ENCODE measurements at regions not wholly inside any gene's neighbourhood (a gene's known extent, or its start where the extent isn't known, plus 50 kb on each side); places are given as distances from the start of the nearest gene placed in this dataset.
"Not testable (repeated sequence)": the region's sequence is repeated elsewhere in the genome, so short reads cannot be mapped to it uniquely, and the experiment has no call there.

DNA sequence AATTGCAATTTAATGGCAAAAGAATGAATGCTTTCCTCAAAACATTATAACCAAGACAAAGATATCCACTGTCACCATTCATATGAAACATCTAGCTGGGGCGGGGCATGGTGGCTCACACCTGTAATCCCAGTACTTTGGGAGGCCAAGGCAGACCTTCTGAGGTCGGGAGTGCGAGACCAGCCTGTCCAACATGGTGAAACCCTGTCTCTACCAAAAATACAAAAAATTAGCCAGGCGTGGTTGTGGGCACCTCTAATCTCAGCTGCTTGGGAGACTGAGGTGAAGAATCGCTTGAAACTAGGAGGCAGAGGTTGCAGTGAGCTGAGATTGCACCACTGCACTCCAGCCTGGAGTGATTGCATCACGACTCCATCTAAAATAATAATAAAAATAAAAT is 740.6 kb upstream of the MIR17HG start:
- not testable (repeated sequence) for DNase-seq (ENCODE audit: low spot score)

DNA sequence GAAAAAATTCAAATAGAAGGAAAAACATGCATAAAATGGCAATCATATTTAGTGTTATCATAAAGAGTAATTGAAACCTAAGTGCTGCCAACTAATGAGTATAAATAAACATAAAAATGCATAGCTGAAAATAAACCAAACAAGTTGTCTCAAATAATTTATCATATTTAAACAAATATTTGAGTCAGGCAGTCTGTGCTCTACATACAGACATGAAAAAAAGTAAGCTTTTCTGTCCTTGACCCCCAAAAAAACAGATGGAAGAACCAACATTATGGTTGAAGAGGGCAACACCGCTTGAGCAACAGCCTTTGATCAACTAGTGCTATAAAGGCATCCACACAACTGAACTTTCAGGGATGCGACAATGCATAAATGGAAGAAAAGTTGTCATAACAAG is 735.1 kb upstream of the MIR17HG start:
- DNase-seq (ENCODE audit: low spot score): no peak

DNA sequence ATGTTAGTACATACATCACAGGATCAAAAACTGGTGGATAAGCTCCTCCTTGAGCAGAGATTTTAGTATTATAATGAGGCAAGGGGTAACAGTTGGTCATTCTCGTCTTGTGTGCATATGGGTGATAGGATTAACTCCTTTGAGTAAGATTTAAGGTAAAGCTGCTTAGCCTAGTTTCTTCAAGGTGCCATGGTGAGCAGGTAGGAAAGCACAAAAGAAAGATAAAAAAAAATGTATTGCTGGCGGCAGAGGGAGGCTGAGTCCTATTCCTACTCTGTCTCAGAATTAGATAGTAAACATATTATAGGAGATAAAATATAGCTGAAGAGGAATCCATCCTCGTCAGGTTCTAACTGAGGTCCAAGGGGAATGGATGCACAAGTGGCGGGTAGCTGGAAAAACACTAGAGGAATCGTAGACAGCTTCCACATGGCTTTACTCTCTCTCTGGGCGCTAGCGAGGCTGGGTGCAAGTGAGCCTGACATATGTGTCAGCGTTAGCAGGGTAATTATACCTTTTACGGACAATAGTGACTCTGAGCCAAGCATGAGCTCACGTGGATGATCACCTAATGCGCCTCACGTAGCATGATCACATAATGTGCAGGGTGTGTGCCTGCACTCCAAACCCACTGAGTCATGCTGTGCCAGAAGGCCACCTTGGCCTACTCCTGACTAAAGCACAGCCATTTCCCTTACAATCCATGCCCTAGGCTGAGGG is 734.3 kb upstream of the MIR17HG start:
- DNase-seq (ENCODE audit: low spot score): no peak

DNA sequence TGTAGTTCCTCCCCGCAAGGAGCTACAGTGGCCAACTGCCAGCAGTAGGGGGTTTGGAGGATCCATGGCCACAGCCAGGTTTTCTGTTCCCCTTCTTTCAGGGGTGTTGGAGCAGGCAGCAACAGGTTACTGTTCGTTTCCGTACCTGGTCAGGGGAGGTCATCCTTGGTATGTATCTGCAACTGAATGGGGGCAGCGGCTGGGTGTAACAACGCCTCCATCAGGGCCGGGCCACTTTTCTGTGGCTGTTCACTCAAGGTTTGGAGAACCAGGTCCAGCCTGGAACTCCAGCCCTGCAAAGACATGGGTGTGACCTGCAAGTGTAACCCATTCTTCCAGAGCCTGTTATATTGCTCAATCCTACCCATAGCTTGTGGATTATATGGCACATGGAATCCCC is 732.3 kb upstream of the MIR17HG start:
- no peak for DNase-seq (ENCODE audit: low spot score)

DNA sequence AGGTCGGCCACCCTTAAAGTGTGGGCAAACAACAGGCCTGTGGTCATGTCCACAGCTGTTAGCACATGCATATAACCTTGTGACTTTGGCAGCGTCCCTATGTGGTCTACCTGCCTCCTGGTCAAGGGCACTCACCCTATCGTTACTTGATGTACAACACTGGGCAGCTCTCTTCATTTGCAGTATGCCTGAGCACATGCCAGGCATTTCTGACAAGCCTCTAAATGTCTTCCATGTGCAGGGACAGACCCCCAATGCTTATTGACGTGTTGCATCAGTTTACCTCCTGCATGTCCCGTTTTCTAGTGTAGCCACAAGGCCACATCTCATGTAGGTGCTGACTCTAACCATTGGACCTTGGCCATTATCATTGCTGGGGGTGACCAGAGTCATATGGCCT is 731.7 kb upstream of the MIR17HG start:
- no peak for DNase-seq (ENCODE audit: low spot score)

DNA sequence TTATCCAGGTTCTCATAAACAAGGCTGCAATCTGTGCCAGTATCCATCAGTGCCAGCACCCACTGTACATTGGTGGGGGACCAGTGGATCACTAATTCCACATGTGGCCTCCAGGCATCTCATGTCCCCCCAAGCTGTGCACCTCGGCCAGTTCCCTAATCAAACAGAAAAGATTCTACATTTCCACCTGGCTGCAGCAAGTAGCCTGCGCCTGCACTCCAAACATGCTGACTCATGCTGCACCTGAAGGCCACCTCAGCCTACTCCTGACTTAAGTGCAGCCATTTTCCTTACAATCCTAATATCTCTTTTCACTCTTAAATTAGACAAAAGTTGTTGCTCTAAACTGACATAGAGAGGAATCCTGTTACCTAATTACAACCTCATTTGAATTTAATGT is 729.4 kb upstream of the MIR17HG start:
- DNase-seq (ENCODE audit: low spot score): no peak

DNA sequence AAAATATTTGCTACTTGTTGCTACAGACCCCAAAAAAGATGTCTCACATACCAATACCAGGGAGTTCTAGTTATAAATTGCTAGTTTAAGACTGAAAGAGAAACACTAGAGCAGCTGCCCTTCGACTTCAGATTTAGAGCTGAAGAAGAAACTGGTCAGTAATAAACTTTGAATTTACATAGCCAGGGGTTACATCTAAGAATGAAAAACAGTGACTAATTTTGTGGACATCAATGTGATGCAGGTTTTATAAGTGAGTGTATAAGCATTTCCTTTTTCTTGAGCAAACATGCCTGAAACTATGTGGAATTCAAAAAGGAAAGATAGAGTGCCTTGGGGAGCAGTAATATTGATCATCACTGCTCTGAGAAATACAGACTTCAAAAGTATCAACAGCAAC is 724.9 kb upstream of the MIR17HG start:
- no peak for DNase-seq (ENCODE audit: low spot score)

DNA sequence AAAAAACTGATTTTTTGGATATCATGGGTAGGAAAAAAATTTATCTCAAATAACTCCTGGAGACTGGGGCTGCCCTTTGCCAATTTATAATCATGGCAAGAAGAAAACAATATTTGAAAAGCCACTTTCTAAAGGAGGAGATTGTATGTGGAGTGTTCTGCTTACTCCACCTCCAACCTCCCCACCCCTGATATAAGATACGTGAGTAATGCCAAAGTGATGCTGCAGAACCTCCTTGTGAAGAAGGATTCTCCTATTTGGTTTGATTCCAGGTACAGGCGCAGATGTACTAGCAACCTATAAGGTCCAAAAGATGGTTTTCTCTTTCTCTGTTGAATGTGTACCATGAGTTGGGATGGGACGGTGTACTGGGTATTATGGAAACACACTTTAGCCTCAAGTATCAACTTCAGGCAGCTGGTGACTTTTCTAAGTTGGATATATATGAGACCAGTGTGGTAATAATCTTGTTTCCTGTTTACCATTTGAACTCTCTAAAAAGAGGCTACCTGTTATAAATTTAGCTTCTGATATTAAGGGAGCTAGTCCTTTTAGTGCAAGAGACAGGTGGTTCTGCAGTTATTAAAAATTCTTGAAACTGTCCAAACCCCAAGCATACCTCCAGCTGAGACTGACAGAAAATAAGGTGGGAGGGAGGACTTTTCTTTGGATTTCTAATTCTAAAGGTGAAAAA is 724.0 kb upstream of the MIR17HG start:
- no peak for DNase-seq (ENCODE audit: low spot score)

DNA sequence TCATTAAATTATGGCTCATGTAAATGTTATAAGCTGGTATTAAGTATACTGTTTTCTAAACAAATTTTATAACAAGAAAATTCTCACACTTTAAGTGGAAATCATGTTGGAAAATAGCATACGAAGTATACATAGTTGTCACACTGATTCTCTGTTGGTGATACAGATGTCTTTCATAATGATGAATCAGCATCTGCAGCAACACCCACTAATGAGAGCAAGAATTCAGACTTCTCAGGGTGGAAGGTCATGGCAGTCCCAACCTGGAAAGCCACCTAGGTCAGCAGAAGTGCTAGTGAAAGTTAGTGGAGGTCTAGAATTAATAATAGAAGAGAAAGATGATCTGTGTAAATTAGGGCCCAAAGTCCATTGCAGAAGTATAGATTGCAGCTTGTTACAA is 719.7 kb upstream of the MIR17HG start:
- no peak for DNase-seq (ENCODE audit: low spot score)

DNA sequence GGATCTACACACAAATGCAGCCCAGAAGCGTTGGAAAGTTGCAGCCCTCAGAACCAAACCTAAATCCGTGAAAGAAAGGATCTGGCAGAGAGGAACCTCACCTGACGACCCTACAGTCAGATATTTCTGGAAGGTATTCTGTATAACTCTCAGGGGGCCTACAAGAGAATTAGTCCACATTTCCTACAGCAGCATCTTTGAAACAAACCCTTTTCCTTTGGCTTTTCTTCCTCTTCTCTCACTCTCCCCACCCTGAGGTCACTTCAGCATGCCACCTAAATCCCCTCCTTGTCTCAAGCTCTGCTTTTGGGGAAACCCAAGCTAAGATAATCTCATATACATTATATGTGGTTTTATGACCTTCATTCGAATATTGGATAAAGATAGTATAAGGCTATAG is 719.0 kb upstream of the MIR17HG start:
- DNase-seq (ENCODE audit: low spot score): no peak

DNA sequence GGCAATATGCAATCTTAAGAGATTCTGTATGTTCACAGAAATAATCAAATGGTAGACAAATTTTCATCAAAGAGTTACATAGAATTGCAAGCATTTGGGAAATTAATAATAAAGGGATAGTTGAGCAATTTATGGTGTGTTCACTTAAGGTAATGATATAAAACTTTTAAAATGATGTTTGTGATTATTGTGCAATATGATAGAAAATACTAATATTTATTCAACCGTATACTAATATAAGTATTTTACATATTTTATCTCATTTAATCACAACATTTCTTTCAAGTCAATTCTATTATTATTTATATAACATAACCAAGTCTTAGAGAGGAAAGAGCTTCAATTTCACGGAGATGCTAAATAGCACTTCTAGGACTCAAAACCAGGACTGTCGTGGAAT is 716.8 kb upstream of the MIR17HG start:
- DNase-seq (ENCODE audit: low spot score): no peak

DNA sequence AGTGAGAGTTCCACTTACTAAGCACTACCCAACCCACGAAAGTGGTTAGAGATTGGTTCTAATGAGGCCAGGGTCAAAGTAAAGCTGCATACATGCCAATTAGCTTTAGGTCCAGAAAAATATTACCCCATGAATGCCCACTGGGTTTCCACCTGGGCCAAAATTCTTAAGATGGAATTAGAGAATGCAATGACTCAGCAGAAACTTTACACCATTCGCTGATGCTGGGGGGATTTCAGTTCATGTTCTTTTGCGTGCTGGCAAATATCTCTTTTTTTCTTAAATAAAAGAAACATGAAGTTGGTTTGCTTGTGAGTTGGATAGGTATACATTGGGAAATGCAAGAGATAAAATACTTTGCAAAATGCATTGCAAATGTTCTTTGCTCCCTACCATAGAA is 715.3 kb upstream of the MIR17HG start:
- no peak for DNase-seq (ENCODE audit: low spot score)

DNA sequence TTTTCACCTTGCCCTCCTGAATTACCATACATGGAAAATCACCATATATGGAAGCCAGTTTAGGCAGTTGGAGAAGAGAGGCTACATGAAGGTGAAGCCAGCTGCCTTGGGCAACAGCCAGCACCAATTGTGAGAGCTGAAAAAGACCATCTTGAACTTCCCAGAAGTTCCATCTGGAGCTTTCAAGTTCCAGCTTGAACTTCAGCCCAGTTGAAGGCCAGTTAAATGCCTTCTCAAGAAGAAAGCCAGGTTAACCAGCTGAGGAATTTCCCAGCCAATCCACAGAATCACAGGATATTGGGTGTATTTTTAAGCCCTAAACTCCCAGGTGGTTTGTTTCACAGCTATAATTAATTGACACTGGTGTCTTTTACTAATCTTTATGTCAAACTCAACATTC is 713.6 kb upstream of the MIR17HG start:
- DNase-seq (ENCODE audit: low spot score): no peak

DNA sequence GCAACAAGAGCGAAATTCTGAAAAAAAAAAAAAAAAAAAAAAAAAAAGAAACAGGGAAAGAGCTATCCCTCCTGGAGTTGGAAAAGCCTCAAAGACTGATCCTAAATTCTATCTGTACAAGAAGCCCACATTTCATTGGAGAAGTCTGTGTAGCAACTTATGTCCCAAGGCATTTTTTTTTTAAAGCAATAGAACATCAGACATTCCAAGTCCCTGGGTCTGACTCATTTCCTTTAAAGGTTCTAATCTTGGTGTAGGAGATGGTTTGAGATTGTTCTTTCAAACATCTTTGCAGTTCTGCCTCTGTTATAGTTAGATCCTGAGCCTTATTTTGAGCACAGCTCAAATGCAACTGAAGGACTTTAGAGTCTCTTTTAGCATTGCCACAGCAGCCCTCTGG is 706.5 kb upstream of the MIR17HG start:
- DNase-seq (ENCODE audit: low spot score): no peak

DNA sequence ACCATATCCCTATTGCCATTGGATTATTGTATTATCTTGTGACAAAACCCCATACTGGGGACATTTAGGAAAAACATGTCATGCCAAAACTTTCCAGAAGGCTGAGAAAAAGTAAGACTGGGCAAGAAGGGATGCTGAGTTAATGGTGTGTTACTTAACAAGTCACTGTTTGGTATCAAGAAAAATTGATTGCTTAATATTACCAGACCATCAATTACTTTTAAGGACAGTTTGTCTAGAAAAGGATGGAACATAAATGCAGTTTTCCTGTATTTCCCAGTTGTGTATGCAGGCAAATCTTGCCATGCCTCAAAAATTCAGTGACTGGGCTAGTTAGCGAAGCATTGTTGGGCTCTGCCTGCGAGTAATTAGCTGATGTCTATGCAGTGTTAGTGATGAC is 705.6 kb upstream of the MIR17HG start:
- no peak for DNase-seq (ENCODE audit: low spot score)

DNA sequence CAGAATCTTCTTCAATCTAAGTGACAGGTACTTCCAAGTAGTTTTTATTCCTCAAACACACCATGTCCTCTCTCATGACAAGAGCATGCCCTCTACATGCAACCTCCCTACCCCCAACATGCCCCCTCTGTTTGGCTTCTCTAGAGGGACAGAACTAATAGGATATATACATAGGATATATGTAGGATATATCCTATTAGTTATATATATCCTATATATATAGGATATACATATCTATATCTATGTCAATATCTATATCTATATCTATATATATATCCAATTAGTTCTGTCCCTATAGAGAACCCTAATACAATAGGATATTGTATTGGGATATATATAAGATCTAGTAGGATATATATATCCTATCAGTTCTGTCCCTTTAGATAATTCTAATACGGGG is 701.9 kb upstream of the MIR17HG start:
- no peak for DNase-seq (ENCODE audit: low spot score)

DNA sequence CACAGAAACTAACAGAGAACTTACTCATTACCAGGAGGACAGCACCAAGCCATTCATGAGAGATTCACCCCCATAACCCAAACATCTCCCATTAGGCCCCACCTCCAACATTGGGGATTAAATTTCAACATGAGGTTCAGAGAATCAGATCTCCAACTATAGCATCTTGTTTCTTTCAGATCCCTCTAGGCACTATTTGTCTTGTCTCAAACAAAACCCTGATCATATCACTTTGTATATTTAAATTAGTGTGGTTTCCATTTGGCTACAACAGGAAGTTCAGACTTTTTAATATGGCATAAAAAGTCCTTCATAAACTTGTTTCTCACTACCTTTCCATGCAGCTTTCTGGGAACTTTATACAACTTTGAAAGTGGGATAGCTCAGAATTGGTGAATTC is 699.0 kb upstream of the MIR17HG start:
- no peak for DNase-seq (ENCODE audit: low spot score)

DNA sequence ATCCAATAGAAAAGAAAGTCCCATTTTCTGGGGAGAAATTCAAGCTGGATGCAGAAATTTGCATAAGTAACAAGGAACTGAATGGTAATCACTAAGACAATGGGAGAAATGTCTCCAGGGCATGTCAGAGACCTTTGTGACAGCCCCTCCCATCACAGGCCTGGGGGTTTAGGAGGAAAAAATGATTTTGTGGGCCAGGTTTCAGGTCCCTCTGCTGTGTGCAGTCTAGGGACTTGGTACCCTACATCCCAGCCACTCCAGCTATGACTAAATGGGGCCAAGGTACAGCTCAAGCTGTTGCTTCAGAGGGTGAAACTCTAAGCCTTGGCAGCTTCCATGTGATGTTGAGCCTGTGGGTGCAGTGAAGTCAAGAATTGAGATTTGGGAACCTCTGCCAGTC is 695.5 kb upstream of the MIR17HG start:
- DNase-seq (ENCODE audit: low spot score): no peak

DNA sequence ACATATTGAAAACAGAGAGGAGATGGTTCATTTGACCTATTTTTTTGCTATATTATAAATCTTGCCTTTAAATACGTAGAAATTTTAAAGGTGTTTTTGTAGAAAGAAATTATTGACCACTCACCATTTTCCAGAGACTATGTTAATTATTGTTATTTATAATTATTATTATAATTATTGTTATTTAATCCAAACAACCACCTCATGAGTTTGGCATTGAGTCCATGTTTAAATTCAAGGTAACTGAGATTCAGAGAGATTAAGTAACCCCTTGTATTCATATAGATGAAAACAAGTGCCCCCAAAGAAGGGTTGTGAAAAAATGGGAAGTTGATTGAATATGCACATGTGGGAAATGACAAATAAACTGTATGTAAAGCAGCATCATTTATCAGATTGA is 692.5 kb upstream of the MIR17HG start:
- DNase-seq (ENCODE audit: low spot score): no peak

DNA sequence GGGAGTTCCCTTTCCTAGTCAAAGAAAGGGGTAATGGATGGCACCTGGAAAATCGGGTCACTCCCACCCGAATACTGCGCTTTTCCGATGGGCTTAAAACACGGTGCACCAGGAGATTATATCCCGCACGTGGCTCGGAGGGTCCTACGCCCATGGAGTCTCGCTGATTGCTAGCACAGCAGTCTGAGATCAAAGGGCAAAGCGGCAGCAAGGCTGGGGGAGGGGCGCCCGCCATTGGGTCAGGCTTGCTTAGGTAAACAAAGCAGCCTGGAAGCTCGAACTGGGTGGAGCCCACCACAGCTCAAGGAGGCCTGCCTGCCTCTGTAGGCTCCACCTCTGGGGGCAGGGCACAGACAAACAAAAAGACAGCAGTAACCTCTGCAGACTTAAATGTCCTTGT is 683.3 kb upstream of the MIR17HG start:
- not testable (repeated sequence) for DNase-seq (ENCODE audit: low spot score)

DNA sequence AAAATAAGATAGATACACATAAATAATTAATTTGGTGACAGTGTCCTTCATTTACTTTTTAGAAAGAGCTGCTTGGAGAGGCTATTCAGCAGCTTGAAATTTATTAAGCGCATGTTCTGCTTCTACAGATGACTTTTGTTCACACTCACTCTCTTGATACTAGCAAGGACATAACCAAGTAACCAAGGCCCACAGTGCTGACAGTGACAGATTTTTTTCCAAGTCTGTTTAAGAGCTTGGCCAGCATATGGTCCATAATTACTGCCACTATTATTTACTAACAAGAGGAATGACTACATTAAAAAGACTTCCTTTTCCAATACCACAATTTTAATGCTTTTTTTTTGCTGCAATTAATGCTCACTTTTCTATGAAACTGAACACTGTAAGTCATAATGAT is 673.7 kb upstream of the MIR17HG start:
- no peak for DNase-seq (ENCODE audit: low spot score)

DNA sequence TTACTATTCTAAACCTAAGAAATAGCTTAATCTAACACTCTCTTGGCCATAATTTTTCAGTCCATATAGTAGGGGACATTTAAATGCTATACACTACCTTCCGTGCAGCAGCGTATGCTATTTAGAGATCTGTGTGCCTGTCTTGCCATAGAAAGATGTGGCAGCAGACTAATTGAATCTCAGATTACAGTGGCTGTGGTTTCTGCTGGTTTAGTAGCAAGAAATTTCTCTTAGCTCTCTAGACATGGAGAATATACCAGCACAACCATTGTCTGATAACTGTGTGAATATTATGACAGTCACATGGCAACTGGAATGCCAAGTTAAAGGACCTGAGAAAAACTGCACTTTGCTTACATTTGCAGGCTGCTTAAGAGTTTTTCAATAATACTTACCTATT is 672.4 kb upstream of the MIR17HG start:
- DNase-seq (ENCODE audit: low spot score): no peak

DNA sequence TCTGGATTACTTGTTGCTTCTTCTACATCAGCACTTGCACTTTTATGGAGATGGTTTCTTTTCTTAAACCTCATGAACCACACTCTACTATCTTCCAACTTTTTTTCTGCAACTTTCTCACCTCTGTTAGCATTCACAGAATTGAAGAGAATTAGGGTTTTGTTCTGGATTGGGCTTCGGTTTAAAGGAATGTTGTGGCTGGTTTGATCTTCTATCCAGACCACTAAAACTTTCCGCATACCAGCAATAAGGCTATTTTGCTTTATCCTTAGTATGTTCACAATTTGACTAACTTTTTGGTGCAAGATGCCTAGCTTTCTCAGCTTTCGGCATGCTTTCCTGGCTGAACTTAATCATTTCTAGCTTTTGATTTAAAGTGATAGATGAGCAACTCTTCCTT is 666.7 kb upstream of the MIR17HG start:
- DNase-seq (ENCODE audit: low spot score): no peak

DNA sequence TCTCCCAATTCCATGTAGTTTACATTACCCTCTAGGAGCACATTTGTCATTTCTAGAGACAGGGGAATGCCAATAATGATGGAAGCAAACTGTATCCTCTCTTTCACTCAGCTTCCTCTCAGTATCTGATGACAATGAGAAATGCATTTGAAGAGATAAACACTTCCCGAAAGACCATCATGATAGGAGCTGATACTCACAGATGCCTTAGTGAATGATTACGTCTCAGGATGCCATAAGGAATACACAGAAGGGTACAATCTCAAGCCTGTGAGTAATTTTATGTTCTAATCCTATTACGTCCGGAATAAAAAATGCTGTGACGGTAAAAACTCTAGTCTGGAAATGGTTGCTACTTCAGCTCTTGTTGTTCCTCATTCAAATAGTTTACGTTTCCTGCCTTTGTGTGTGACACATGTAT is 663.8 kb upstream of the MIR17HG start:
- DNase-seq (ENCODE audit: low spot score): no peak
